Memory B cell (primary cell): ENCODE measurements at regions not wholly inside any gene's neighbourhood (a gene's known extent, or its start where the extent isn't known, plus 50 kb on each side); places are given as distances from the start of the nearest gene placed in this dataset.

Experiments used
- ATAC-seq: fragments of 150-1000 bp; cut with Tn5 transposase; 2 replicates; pipeline ENCODE4 v1.10.0; 2021; ENCODE audit warnings: low read depth, mild to moderate bottlenecking, moderate library complexity
- DNase-seq, 2 donors: peaks; one replicate each; pipeline ENCODE4 v3.0.0; 2022; ENCODE audit warnings: low spot score in 2 of 2
- H3K27ac Mint-ChIP-seq: one replicate; pipeline ENCODE4 v1.8.0; 2022; ENCODE audit warnings: mild to moderate bottlenecking, moderate library complexity, mixed read lengths
- H3K27me3 Mint-ChIP-seq: one replicate; pipeline ENCODE4 v1.8.0; 2022; ENCODE audit warnings: mixed read lengths
- H3K36me3 Mint-ChIP-seq: one replicate; pipeline ENCODE4 v1.8.0; 2022; ENCODE audit warnings: mild to moderate bottlenecking, mixed read lengths
- H3K4me1 Mint-ChIP-seq: one replicate; pipeline ENCODE4 v1.8.0; 2022; ENCODE audit warnings: mixed read lengths
- H3K4me3 Mint-ChIP-seq: one replicate; pipeline ENCODE4 v1.8.0; 2022; ENCODE audit warnings: mild to moderate bottlenecking, moderate library complexity, mixed read lengths
- H3K9me3 Mint-ChIP-seq: one replicate; pipeline ENCODE4 v1.8.0; 2022; ENCODE audit warnings: mixed read lengths

GRCh38 chr15:46146002-46146401 is 511.2 kb downstream of the SQOR start:
- Mint-ChIP-seq H3K27ac (no peak overlapping the region), H3K4me3 (no peak overlapping the region), H3K27me3 (no peaks in the 10 kb centered on the region), H3K4me1 (no peaks in the 10 kb centered on the region), H3K9me3 (peaks cover 5% of the 10 kb centered on the region), H3K36me3 (no peaks in the 10 kb centered on the region)
- ATAC-seq: no peak
- no peak for DNase-seq

- no peak overlapping the region for H3K27ac Mint-ChIP-seq
- no peaks in the 10 kb centered on the region for H3K4me1 Mint-ChIP-seq
- H3K27me3 Mint-ChIP-seq: no peaks in the 10 kb centered on the region
- ATAC-seq: no peak
- peaks cover 5% of the 10 kb centered on the region for H3K9me3 Mint-ChIP-seq
- DNase-seq: no peak
- no peak overlapping the region for H3K4me3 Mint-ChIP-seq
- no peaks in the 10 kb centered on the region for H3K36me3 Mint-ChIP-seq
These were observed 512.1 kb downstream of the SQOR start for GRCh38 chr15:46146915-46147314.

GRCh38 chr15:46151786-46152185 is 517.0 kb downstream of the SQOR start:
- Mint-ChIP-seq H3K27me3 (no peaks in the 10 kb centered on the region), H3K36me3 (no peaks in the 10 kb centered on the region)

GRCh38 chr15:46166750-46167149 is 531.9 kb downstream of the SQOR start:
- Mint-ChIP-seq H3K36me3 (no peaks in the 10 kb centered on the region), H3K9me3 (peaks cover 19% of the 10 kb centered on the region), H3K27ac (no peak overlapping the region), H3K4me3 (no peak overlapping the region), H3K27me3 (no peaks in the 10 kb centered on the region), H3K4me1 (no peaks in the 10 kb centered on the region)
- DNase-seq (no peak), ATAC-seq (no peak)

More at GRCh38 chr15:46151786-46152185, 517.0 kb downstream of the SQOR start:
- Mint-ChIP-seq H3K4me1 (no peaks in the 10 kb centered on the region), H3K9me3 (peaks cover 3% of the 10 kb centered on the region), H3K4me3 (no peak overlapping the region), H3K27ac (no peak overlapping the region)
- ATAC-seq: no peak
- no peak for DNase-seq

GRCh38 chr15:46170326-46170725 is 535.5 kb downstream of the SQOR start:
- DNase-seq: no peak

GRCh38 chr15:46174122-46174521 is 539.3 kb downstream of the SQOR start:
- ATAC-seq: no peak
- H3K4me1 Mint-ChIP-seq: no peaks in the 10 kb centered on the region
- H3K36me3 Mint-ChIP-seq: no peaks in the 10 kb centered on the region
- H3K27ac Mint-ChIP-seq: no peak overlapping the region
- H3K9me3 Mint-ChIP-seq: peaks cover 9% of the 10 kb centered on the region
- no peak for DNase-seq
- H3K4me3 Mint-ChIP-seq: no peak overlapping the region
- H3K27me3 Mint-ChIP-seq: no peaks in the 10 kb centered on the region

More at GRCh38 chr15:46170326-46170725, 535.5 kb downstream of the SQOR start:
- Mint-ChIP-seq H3K36me3 (no peaks in the 10 kb centered on the region), H3K27me3 (no peaks in the 10 kb centered on the region), H3K27ac (no peak overlapping the region), H3K9me3 (peaks cover 12% of the 10 kb centered on the region), H3K4me1 (no peaks in the 10 kb centered on the region), H3K4me3 (no peak overlapping the region)
- ATAC-seq: no peak

GRCh38 chr15:46177219-46177618 is 542.4 kb downstream of the SQOR start:
- no peak overlapping the region for H3K4me3 Mint-ChIP-seq
- H3K9me3 Mint-ChIP-seq: peaks cover 10% of the 10 kb centered on the region
- H3K36me3 Mint-ChIP-seq: no peaks in the 10 kb centered on the region
- H3K27me3 Mint-ChIP-seq: no peaks in the 10 kb centered on the region
- H3K27ac Mint-ChIP-seq: no peak overlapping the region
- ATAC-seq (no peak), DNase-seq (no peak)
- H3K4me1 Mint-ChIP-seq: no peaks in the 10 kb centered on the region

- H3K27me3 Mint-ChIP-seq: no peaks in the 10 kb centered on the region
- DNase-seq: no peak
- no peak overlapping the region for H3K27ac Mint-ChIP-seq
- no peaks in the 10 kb centered on the region for H3K4me1 Mint-ChIP-seq
- ATAC-seq: no peak
- peaks cover 16% of the 10 kb centered on the region for H3K9me3 Mint-ChIP-seq
- H3K4me3 Mint-ChIP-seq: no peak overlapping the region
- H3K36me3 Mint-ChIP-seq: no peaks in the 10 kb centered on the region
These were observed 543.3 kb downstream of the SQOR start for GRCh38 chr15:46178138-46178537.

GRCh38 chr15:46207341-46207740 is 572.5 kb downstream of the SQOR start:
- H3K27ac Mint-ChIP-seq: no peak overlapping the region
- no peaks in the 10 kb centered on the region for H3K4me1 Mint-ChIP-seq
- no peaks in the 10 kb centered on the region for H3K27me3 Mint-ChIP-seq
- no peak for ATAC-seq
- no peak overlapping the region for H3K4me3 Mint-ChIP-seq
- no peak for DNase-seq
- H3K36me3 Mint-ChIP-seq: no peaks in the 10 kb centered on the region
- peaks cover 3% of the 10 kb centered on the region for H3K9me3 Mint-ChIP-seq

GRCh38 chr15:46213551-46213950 is 578.7 kb downstream of the SQOR start:
- Mint-ChIP-seq H3K36me3 (no peaks in the 10 kb centered on the region), H3K4me1 (no peaks in the 10 kb centered on the region), H3K27me3 (peaks cover 1% of the 10 kb centered on the region), H3K4me3 (no peak overlapping the region), H3K9me3 (peaks cover 2% of the 10 kb centered on the region), H3K27ac (no peak overlapping the region)
- DNase-seq (no peak), ATAC-seq (no peak)

GRCh38 chr15:46222826-46223225 is 588.0 kb downstream of the SQOR start:
- Mint-ChIP-seq H3K27ac (no peak overlapping the region), H3K27me3 (no peaks in the 10 kb centered on the region), H3K4me3 (no peak overlapping the region), H3K36me3 (no peaks in the 10 kb centered on the region), H3K4me1 (no peaks in the 10 kb centered on the region), H3K9me3 (peaks cover 4% of the 10 kb centered on the region)
- DNase-seq (no peak), ATAC-seq (no peak)

- no peaks in the 10 kb centered on the region for H3K9me3 Mint-ChIP-seq
- ATAC-seq (no peak), DNase-seq (no peak)
- H3K36me3 Mint-ChIP-seq: no peaks in the 10 kb centered on the region
- H3K4me1 Mint-ChIP-seq: no peaks in the 10 kb centered on the region
- no peaks in the 10 kb centered on the region for H3K27me3 Mint-ChIP-seq
- no peak overlapping the region for H3K27ac Mint-ChIP-seq
- H3K4me3 Mint-ChIP-seq: no peak overlapping the region
These were observed 594.4 kb downstream of the SQOR start for GRCh38 chr15:46229263-46229662.

GRCh38 chr15:46231786-46232185 is 597.0 kb downstream of the SQOR start:
- Mint-ChIP-seq H3K27ac (no peak overlapping the region), H3K36me3 (no peaks in the 10 kb centered on the region), H3K4me1 (no peaks in the 10 kb centered on the region), H3K4me3 (no peak overlapping the region), H3K9me3 (no peaks in the 10 kb centered on the region), H3K27me3 (no peaks in the 10 kb centered on the region)
- DNase-seq: no peak
- no peak for ATAC-seq

GRCh38 chr15:46232471-46232870 is 597.6 kb downstream of the SQOR start:
- ATAC-seq (no peak), DNase-seq (no peak)
- Mint-ChIP-seq H3K4me3 (no peak overlapping the region), H3K27ac (no peak overlapping the region), H3K27me3 (no peaks in the 10 kb centered on the region), H3K4me1 (no peaks in the 10 kb centered on the region), H3K9me3 (no peaks in the 10 kb centered on the region), H3K36me3 (no peaks in the 10 kb centered on the region)

GRCh38 chr15:46242935-46243334 is 608.1 kb downstream of the SQOR start:
- no peak for DNase-seq
- ATAC-seq: no peak
- Mint-ChIP-seq H3K9me3 (peaks cover 4% of the 10 kb centered on the region), H3K27ac (no peak overlapping the region), H3K27me3 (peaks cover 2% of the 10 kb centered on the region), H3K4me3 (no peak overlapping the region), H3K4me1 (no peaks in the 10 kb centered on the region), H3K36me3 (no peaks in the 10 kb centered on the region)
